H9 (cell line): ENCODE measurements at regions not wholly inside any gene's neighbourhood (a gene's known extent, or its start where the extent isn't known, plus 50 kb on each side); places are given as distances from the start of the nearest gene placed in this dataset.

ENCODE experiments used
- DNase-seq: peaks from one replicate; pipeline ENCODE4 v3.0.0-alpha.2; 2017
- H2AFZ ChIP-seq: one replicate; pipeline ENCODE4 v1.6.1; 2013; ENCODE audit warnings: mild to moderate bottlenecking, low read length, control low read depth, moderate library complexity
- H2AK5ac ChIP-seq: 2 replicates; pipeline ENCODE4 v1.6.1; 2013; ENCODE audit warnings: low read length, control low read depth, mixed read lengths; ENCODE audit not compliant: insufficient read length
- H2BK120ac ChIP-seq: one replicate; pipeline ENCODE4 v1.6.1; 2013; ENCODE audit warnings: low read depth, mild to moderate bottlenecking, low read length, control low read depth, inconsistent platforms; ENCODE audit not compliant: poor library complexity, severe bottlenecking
- H2BK12ac ChIP-seq: 2 replicates; pipeline ENCODE4 v1.6.1; 2013; ENCODE audit warnings: low read length, control low read depth, mixed read lengths, low read depth; ENCODE audit not compliant: insufficient read length
- H2BK15ac ChIP-seq: 2 replicates; pipeline ENCODE4 v1.6.1; 2013; ENCODE audit warnings: low read depth, low read length, control low read depth
- H2BK20ac ChIP-seq: one replicate; pipeline ENCODE4 v1.6.1; 2013; ENCODE audit warnings: low read depth, mild to moderate bottlenecking, low read length, control low read depth, inconsistent platforms; ENCODE audit not compliant: poor library complexity, severe bottlenecking
- H2BK5ac ChIP-seq: 2 replicates; pipeline ENCODE4 v1.6.1; 2013; ENCODE audit warnings: low read length, control low read depth, mixed read lengths; ENCODE audit not compliant: insufficient read length
- H3K14ac ChIP-seq: 2 replicates; pipeline ENCODE4 v1.6.1; 2013; ENCODE audit warnings: low read length, control low read depth; ENCODE audit not compliant: insufficient read depth
- H3K18ac ChIP-seq: 2 replicates; pipeline ENCODE4 v1.6.1; 2013; ENCODE audit warnings: low read depth, mild to moderate bottlenecking, mixed read lengths, low read length, control low read depth; ENCODE audit not compliant: insufficient read length
- H3K23ac ChIP-seq: 2 replicates; pipeline ENCODE4 v1.6.1; 2013; ENCODE audit warnings: low read length, control low read depth, mixed read lengths, low read depth; ENCODE audit not compliant: insufficient read length
- H3K23me2 ChIP-seq: 2 replicates; pipeline ENCODE4 v1.6.1; 2013; ENCODE audit warnings: low read depth, mild to moderate bottlenecking, mixed read lengths, low read length, control low read depth; ENCODE audit not compliant: insufficient read length, poor library complexity, severe bottlenecking
- H3K27ac ChIP-seq: 2 replicates; pipeline ENCODE4 v1.5.1; 2013; ENCODE audit warnings: low read length, control low read depth, mixed read lengths, low read depth; ENCODE audit not compliant: insufficient read length
- H3K27me3 ChIP-seq: 2 replicates; pipeline ENCODE4 v1.6.1; 2013; ENCODE audit warnings: low read length, control low read depth, inconsistent platforms; ENCODE audit not compliant: insufficient read depth
- H3K4ac ChIP-seq: 2 replicates; pipeline ENCODE4 v1.6.1; 2013; ENCODE audit warnings: low read depth, mild to moderate bottlenecking, control low read depth, inconsistent platforms, low read length, moderate library complexity
- H3K4me1 ChIP-seq: 2 replicates; pipeline ENCODE4 v1.6.1; 2013; ENCODE audit warnings: low read length, control low read depth, inconsistent platforms; ENCODE audit not compliant: insufficient read depth
- H3K4me2 ChIP-seq: 2 replicates; pipeline ENCODE4 v1.6.1; 2013; ENCODE audit warnings: low read length, control low read depth, mixed read lengths; ENCODE audit not compliant: insufficient read length, insufficient read depth
- H3K56ac ChIP-seq: 2 replicates; pipeline ENCODE4 v1.6.1; 2013; ENCODE audit warnings: low read depth, mild to moderate bottlenecking, mixed read lengths, low read length, control low read depth; ENCODE audit not compliant: insufficient read length
- H3K79me1 ChIP-seq: 2 replicates; pipeline ENCODE4 v1.6.1; 2013; ENCODE audit warnings: low read depth, mild to moderate bottlenecking, moderate library complexity, low read length, control low read depth, inconsistent platforms; ENCODE audit not compliant: insufficient read depth, poor library complexity, severe bottlenecking
- H3K79me2 ChIP-seq: 2 replicates; pipeline ENCODE4 v1.6.1; 2013; ENCODE audit warnings: low read length, control low read depth, inconsistent platforms; ENCODE audit not compliant: insufficient read depth
- H3K9ac ChIP-seq: 2 replicates; pipeline ENCODE4 v1.6.1; 2013; ENCODE audit warnings: low read length, control low read depth, mixed read lengths; ENCODE audit not compliant: insufficient read length; ENCODE audit errors: extremely low read depth
- H3K9me3 ChIP-seq: one replicate; pipeline ENCODE4 v1.6.1; 2013; ENCODE audit warnings: low read depth, low read length, inconsistent platforms; ENCODE audit not compliant: control insufficient read depth
- H3T11ph ChIP-seq: one replicate; pipeline ENCODE4 v1.6.1; 2013; ENCODE audit warnings: mild to moderate bottlenecking, low read length, control low read depth, inconsistent platforms
- H4K20me1 ChIP-seq: one replicate; pipeline ENCODE4 v1.6.1; 2013; ENCODE audit not compliant: control insufficient read depth, insufficient read length, insufficient read depth
- H4K5ac ChIP-seq: 2 replicates; pipeline ENCODE4 v1.6.1; 2013; ENCODE audit warnings: low read depth, mild to moderate bottlenecking, mixed read lengths, low read length, control low read depth; ENCODE audit not compliant: insufficient read length
- H4K8ac ChIP-seq: replicated peaks from 2 replicates; pipeline ENCODE4 v1.6.1; 2013; ENCODE audit warnings: low read length, control low read depth, mixed read lengths, low read depth; ENCODE audit not compliant: insufficient read length
- H4K91ac ChIP-seq: 2 replicates; pipeline ENCODE4 v1.6.1; 2013; ENCODE audit warnings: low read depth, mild to moderate bottlenecking, moderate library complexity, mixed read lengths, low read length, control low read depth; ENCODE audit not compliant: insufficient read length
- H3K27ac Mint-ChIP-seq, 3 experiments: 2 replicates in 2 of 3; 3 replicates in 1 of 3; pipeline ENCODE4 v1.8.0; 2020 to 2021; ENCODE audit warnings: mixed read lengths in 3 of 3, mild to moderate bottlenecking in 1 of 3, moderate library complexity in 1 of 3
- H3K27me3 Mint-ChIP-seq: 2 replicates; pipeline ENCODE4 v1.8.0; 2021; ENCODE audit warnings: low read depth, mild to moderate bottlenecking, moderate library complexity, mixed read lengths
- H3K36me3 Mint-ChIP-seq, 3 experiments: 2 replicates in 2 of 3; 3 replicates in 1 of 3; pipeline ENCODE4 v1.8.0; 2020 to 2021; ENCODE audit warnings: low read depth in 3 of 3, mixed read lengths in 3 of 3; ENCODE audit not compliant: insufficient read depth in 1 of 3
- H3K4me1 Mint-ChIP-seq, 2 experiments: 2 replicates each; pipeline ENCODE4 v1.8.0; 2020; ENCODE audit warnings: mixed read lengths in 2 of 2
- H3K4me3 Mint-ChIP-seq, 2 experiments: 2 replicates in 1 of 2; 3 replicates in 1 of 2; pipeline ENCODE4 v1.8.0; 2020 to 2021; ENCODE audit warnings: mild to moderate bottlenecking in 2 of 2, mixed read lengths in 2 of 2, moderate library complexity in 1 of 2
- H3K9me3 Mint-ChIP-seq, 2 experiments: 2 replicates in 1 of 2; 3 replicates in 1 of 2; pipeline ENCODE4 v1.8.0; 2020; ENCODE audit warnings: mild to moderate bottlenecking in 2 of 2, mixed read lengths in 2 of 2, moderate library complexity in 1 of 2
- CTCF ChIP-seq: fragments of 200-600 bp; sonication (generic); conservative IDR thresholded peaks from 3 replicates; pipeline ENCODE4 v1.8.0; 2021; ENCODE audit warnings: antibody characterized with exemption, mild to moderate bottlenecking
- WGBS: extraction: QIAGEN DNeasy Blood & Tissue Kit; methylation state at CpG from one replicate; pipeline ENCODE4 v1.1.7; 2013; ENCODE audit warnings: missing lambda C conversion rate, low lambda C conversion rate, mixed read lengths; ENCODE audit not compliant: insufficient read length; ENCODE audit errors: extremely low coverage; 5-methylcytosine and 5-hydroxymethylcytosine counted together

GRCh38 chr10:105838392-105838791, 1197.3 kb downstream of the SORCS3 start:
- no peak overlapping the region for H2BK15ac ChIP-seq
- no peaks in the 10 kb centered on the region; the same call in 1 of the 2 replicates for H3K4me1 ChIP-seq
- no peak overlapping the region for H2BK20ac ChIP-seq
- no peak overlapping the region for H3K4me3 Mint-ChIP-seq
- no peak overlapping the region for H3K9ac ChIP-seq
- H3K23ac ChIP-seq: no peak overlapping the region
- H2BK12ac ChIP-seq: no peak overlapping the region
- no peak overlapping the region for H3K27ac ChIP-seq
- no peaks in the 10 kb centered on the region for H3K9me3 Mint-ChIP-seq
- no peak overlapping the region for H3K14ac ChIP-seq
- no peak overlapping the region for H4K5ac ChIP-seq
- H3K4ac ChIP-seq: no peak overlapping the region
- no peaks in the 10 kb centered on the region for H4K20me1 ChIP-seq
- H3K27me3 ChIP-seq: no peaks in the 10 kb centered on the region
- H3K27ac Mint-ChIP-seq: no peak overlapping the region
- TF ChIP-seq CTCF: no peak
- H3K4me2 ChIP-seq: no peak overlapping the region
- WGBS: no CpG with 5 or more reads among the region's 2 CpGs
- no peaks in the 10 kb centered on the region for H3K79me1 ChIP-seq
- no peak overlapping the region for H4K91ac ChIP-seq
- H3T11ph ChIP-seq: no peak overlapping the region
- no peaks in the 10 kb centered on the region for H3K23me2 ChIP-seq
- no peak overlapping the region for H3K18ac ChIP-seq
- H3K56ac ChIP-seq: no peak overlapping the region
- H3K36me3 Mint-ChIP-seq: no peaks in the 10 kb centered on the region
- DNase-seq: no peak
- H2AK5ac ChIP-seq: no peak overlapping the region
- H3K4me1 Mint-ChIP-seq: peaks cover 13 to 24% of the 10 kb centered on the region in 2 experiments
- H2BK120ac ChIP-seq: no peak overlapping the region
- H4K8ac ChIP-seq: no peak overlapping the region
- H3K27me3 Mint-ChIP-seq: no peaks in the 10 kb centered on the region
- H3K79me2 ChIP-seq: no peaks in the 10 kb centered on the region
- H2AFZ ChIP-seq: no peak overlapping the region
- no peak overlapping the region for H2BK5ac ChIP-seq
- no peaks in the 10 kb centered on the region for H3K9me3 ChIP-seq
